Liver (tissue), 8 donors: ENCODE measurements at regions not wholly inside any gene's neighbourhood (a gene's known extent, or its start where the extent isn't known, plus 50 kb on each side); places are given as distances from the start of the nearest gene placed in this dataset.

Source experiments
- DNase-seq: peaks from one replicate; pipeline ENCODE4 v3.0.0-alpha.2; 2017; ENCODE audit warnings: low spot score
- H3K27ac ChIP-seq, 2 donors: one replicate each; pipeline ENCODE4 v1.7.0; 2013; ENCODE audit warnings: inconsistent platforms in 2 of 2, low read length in 2 of 2, control low read depth in 1 of 2, low read depth in 1 of 2, mild to moderate bottlenecking in 1 of 2
- H3K27me3 ChIP-seq, 4 donors: one replicate each; pipeline versions ENCODE4 v1.6.1 to v1.7.0; 2013; ENCODE audit warnings: low read length in 3 of 4, inconsistent platforms in 1 of 4, mild to moderate bottlenecking in 1 of 4, moderate library complexity in 1 of 4; ENCODE audit not compliant: control insufficient read depth in 4 of 4, insufficient read depth in 4 of 4
- H3K36me3 ChIP-seq, 4 donors: one replicate each; pipeline versions ENCODE4 v1.6.1 to v1.7.0; 2013; ENCODE audit warnings: low read length in 3 of 4, mild to moderate bottlenecking in 3 of 4, low read depth in 1 of 4, moderate library complexity in 1 of 4; ENCODE audit not compliant: control insufficient read depth in 4 of 4, insufficient read depth in 3 of 4
- H3K4me1 ChIP-seq, 4 donors: one replicate each; pipeline versions ENCODE4 v1.6.1 to v1.7.0; 2013; ENCODE audit warnings: low read length in 3 of 4, mild to moderate bottlenecking in 3 of 4, moderate library complexity in 1 of 4; ENCODE audit not compliant: control insufficient read depth in 4 of 4, insufficient read depth in 4 of 4
- H3K4me3 ChIP-seq, 3 donors: one replicate each; pipeline versions ENCODE4 v1.6.1 to v1.7.0; 2013; ENCODE audit warnings: low read length in 3 of 3, control low read depth in 1 of 3, low read depth in 1 of 3, mild to moderate bottlenecking in 1 of 3
- H3K9ac ChIP-seq, 2 donors: one replicate each; pipeline ENCODE4 v1.7.0; 2013; ENCODE audit warnings: low read length in 2 of 2, mild to moderate bottlenecking in 2 of 2, moderate library complexity in 2 of 2, control low read depth in 1 of 2, low read depth in 1 of 2
- H3K9me3 ChIP-seq, 4 donors: one replicate each; pipeline versions ENCODE4 v1.6.1 to v1.7.0; 2013; ENCODE audit warnings: low read length in 3 of 4; ENCODE audit not compliant: control insufficient read depth in 4 of 4
- ATF3 ChIP-seq: IDR thresholded peaks from 2 replicates; pipeline ENCODE4 v1.6.1; 2016; ENCODE audit warnings: antibody characterized with exemption
- CTCF ChIP-seq: fragments of 150-350 bp; IDR thresholded peaks from 2 replicates; pipeline ENCODE4 v1.5.1; 2017; ENCODE audit warnings: improper control_type of control experiment, low read depth, low read length; ENCODE audit not compliant: missing input control
- EGR1 ChIP-seq, 2 donors: IDR thresholded peaks; 2 replicates each; pipeline ENCODE4 v1.6.1; 2016 to 2018; ENCODE audit warnings: antibody characterized with exemption in 2 of 2, low read depth in 2 of 2
- FOXA1 ChIP-seq: IDR thresholded peaks from 2 replicates; pipeline ENCODE4 v1.6.1; 2016; ENCODE audit warnings: antibody characterized with exemption
- FOXA2 ChIP-seq: IDR thresholded peaks from 2 replicates; pipeline ENCODE4 v1.6.1; 2016; ENCODE audit warnings: antibody characterized with exemption
- GABPA ChIP-seq, 2 donors: IDR thresholded peaks in 1 of 2; conservative IDR thresholded peaks in 1 of 2; 2 replicates each; pipeline ENCODE4 v1.6.1; 2016; ENCODE audit warnings: antibody characterized with exemption in 2 of 2, mild to moderate bottlenecking in 1 of 2, moderate library complexity in 1 of 2
- HNF4A ChIP-seq, 2 donors: conservative IDR thresholded peaks; 2 replicates each; pipeline ENCODE4 v1.6.1; 2016; ENCODE audit warnings: antibody characterized with exemption in 2 of 2, mild to moderate bottlenecking in 2 of 2
- HNF4G ChIP-seq: IDR thresholded peaks from 2 replicates; pipeline ENCODE4 v1.6.1; 2016; ENCODE audit warnings: antibody characterized with exemption
- MAX ChIP-seq: IDR thresholded peaks from 2 replicates; pipeline ENCODE4 v1.6.1; 2016; ENCODE audit warnings: antibody characterized with exemption
- NR2F2 ChIP-seq: IDR thresholded peaks from 2 replicates; pipeline ENCODE4 v1.6.1; 2016; ENCODE audit warnings: antibody characterized with exemption
- RAD21 ChIP-seq, 2 donors: IDR thresholded peaks; 2 replicates each; pipeline ENCODE4 v1.6.1; 2016; ENCODE audit warnings: antibody characterized with exemption in 2 of 2, mild to moderate bottlenecking in 2 of 2
- RXRA ChIP-seq, 2 donors: IDR thresholded peaks; 2 replicates each; pipeline ENCODE4 v1.6.1; 2017 to 2018; ENCODE audit warnings: antibody characterized with exemption in 2 of 2, mild to moderate bottlenecking in 1 of 2
- SP1 ChIP-seq: IDR thresholded peaks from 2 replicates; pipeline ENCODE4 v1.6.1; 2018; ENCODE audit warnings: antibody characterized with exemption, mild to moderate bottlenecking
- TAF1 ChIP-seq: conservative IDR thresholded peaks from 2 replicates; pipeline ENCODE4 v1.6.1; 2016; ENCODE audit warnings: antibody characterized with exemption, mild to moderate bottlenecking
- YY1 ChIP-seq: IDR thresholded peaks from 2 replicates; pipeline ENCODE4 v1.6.1; 2016; ENCODE audit warnings: antibody characterized with exemption, mild to moderate bottlenecking
- WGBS: extraction: QIAGEN DNeasy Blood & Tissue Kit; methylation state at CpG from one replicate; pipeline ENCODE4 v1.1.7; 2013; 5-methylcytosine and 5-hydroxymethylcytosine counted together
- TF ChIP-seq, protein P1 (sequence below): IDR thresholded peaks from 2 replicates; pipeline ENCODE4 v1.6.1; 2016; ENCODE audit warnings: antibody characterized with exemption
- donor health status: healthy.
- donor health status: healthy.
- donor health status: healthy.
- donor health status: healthy.
- donor health status: healthy.

- TF ChIP-seq SP1: no peak
These were observed 510.5 kb upstream of the AGA start (continued) for GRCh38 chr4:177952723-177953122.

DNA sequence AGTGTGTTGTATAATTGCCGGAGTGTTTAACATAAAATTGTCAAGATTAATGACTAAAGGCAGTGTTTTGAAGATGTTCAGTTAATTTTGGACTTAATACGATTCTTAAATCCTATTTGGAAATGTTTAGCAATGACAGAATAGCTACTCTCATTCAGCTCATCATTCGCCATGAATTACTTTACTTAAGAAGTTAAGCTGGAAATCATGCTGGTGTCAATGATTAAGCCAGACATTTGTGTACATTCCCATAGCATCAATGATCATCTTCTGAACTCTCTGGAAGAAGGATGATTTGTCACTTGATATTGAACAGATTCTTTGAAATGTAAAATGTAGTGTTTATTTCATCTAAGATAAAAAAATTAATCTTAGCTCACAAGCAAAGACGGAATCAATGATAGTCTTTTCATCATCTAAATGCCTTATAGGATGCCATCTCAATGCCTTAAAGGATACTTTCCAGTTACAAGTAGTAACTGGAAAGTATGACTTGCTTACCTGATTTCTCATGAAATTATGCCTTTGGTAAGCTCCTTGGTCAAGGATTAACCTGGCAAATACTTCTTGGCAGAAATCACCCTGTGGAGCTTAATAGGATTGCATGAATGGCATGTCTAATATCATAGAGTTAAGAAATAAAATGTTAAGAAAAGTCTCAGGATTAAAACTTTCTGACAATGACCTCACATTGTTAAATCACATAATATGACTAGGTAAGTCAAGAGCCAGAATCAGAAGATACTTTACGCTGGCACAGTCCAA, 515.5 kb upstream of the AGA start:
- Histone ChIP-seq H3K4me1 (no peaks in the 10 kb centered on the region), H3K4me3 (no peak overlapping the region), H3K27me3 (no peaks in the 10 kb centered on the region), H3K9ac (no peak overlapping the region), H3K36me3 (no peaks in the 10 kb centered on the region), H3K9me3 (no peaks in the 10 kb centered on the region), H3K27ac (no peak overlapping the region)
- WGBS: 77% methylated on average over 5 of the region's 5 CpGs
- no peak for DNase-seq
- TF ChIP-seq, protein P1, sequence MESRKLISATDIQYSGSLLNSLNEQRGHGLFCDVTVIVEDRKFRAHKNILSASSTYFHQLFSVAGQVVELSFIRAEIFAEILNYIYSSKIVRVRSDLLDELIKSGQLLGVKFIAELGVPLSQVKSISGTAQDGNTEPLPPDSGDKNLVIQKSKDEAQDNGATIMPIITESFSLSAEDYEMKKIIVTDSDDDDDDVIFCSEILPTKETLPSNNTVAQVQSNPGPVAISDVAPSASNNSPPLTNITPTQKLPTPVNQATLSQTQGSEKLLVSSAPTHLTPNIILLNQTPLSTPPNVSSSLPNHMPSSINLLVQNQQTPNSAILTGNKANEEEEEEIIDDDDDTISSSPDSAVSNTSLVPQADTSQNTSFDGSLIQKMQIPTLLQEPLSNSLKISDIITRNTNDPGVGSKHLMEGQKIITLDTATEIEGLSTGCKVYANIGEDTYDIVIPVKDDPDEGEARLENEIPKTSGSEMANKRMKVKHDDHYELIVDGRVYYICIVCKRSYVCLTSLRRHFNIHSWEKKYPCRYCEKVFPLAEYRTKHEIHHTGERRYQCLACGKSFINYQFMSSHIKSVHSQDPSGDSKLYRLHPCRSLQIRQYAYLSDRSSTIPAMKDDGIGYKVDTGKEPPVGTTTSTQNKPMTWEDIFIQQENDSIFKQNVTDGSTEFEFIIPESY: no peak
- TF ChIP-seq EGR1 (IDR thresholded peaks at IDR 0.05; ENCODE audit: low read depth in 2 of 2) (no peak), GABPA (IDR thresholded peaks at IDR 0.05 in 1 of 2, conservative IDR thresholded peaks at IDR 0.05 in 1 of 2) (no peak), RXRA (IDR thresholded peaks at IDR 0.05) (no peak), FOXA1 (no peak), HNF4G (no peak), NR2F2 (no peak)

DNA sequence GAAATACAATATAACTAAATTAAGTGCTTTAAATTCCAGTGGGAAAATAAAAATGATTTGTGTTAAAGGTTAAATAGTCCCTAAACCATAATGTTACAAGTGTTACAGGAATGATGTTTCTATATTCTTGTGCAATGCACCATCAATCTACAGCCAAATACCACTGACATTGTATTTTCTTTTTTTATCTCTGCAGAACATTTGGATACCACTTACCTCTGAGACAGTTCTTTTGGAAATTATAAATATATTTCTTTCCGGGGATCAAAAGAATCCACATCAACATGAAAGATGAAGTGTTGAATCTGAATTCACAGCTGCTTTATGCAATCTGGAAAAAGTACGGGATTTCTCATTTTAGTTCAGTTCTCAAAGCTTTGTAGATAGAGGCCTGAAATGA, 518.3 kb upstream of the AGA start:
- H3K4me1 ChIP-seq: no peaks in the 10 kb centered on the region
- H3K9ac ChIP-seq: no peak overlapping the region
- TF ChIP-seq CTCF: no peak
- TF ChIP-seq TAF1: no peak
- TF ChIP-seq RAD21 (IDR thresholded peaks at IDR 0.05): no peak
- TF ChIP-seq GABPA (IDR thresholded peaks at IDR 0.05 in 1 of 2, conservative IDR thresholded peaks at IDR 0.05 in 1 of 2): no peak
- no peak for TF ChIP-seq SP1
- TF ChIP-seq FOXA1: no peak
- no peak for TF ChIP-seq HNF4G
- TF ChIP-seq MAX: no peak
- no peak for TF ChIP-seq HNF4A (conservative IDR thresholded peaks at IDR 0.05)
- no peak for TF ChIP-seq ATF3
- TF ChIP-seq FOXA2: no peak
- TF ChIP-seq EGR1 (IDR thresholded peaks at IDR 0.05; ENCODE audit: low read depth in 2 of 2): no peak
- TF ChIP-seq NR2F2: no peak
- TF ChIP-seq YY1: no peak
- no peak for TF ChIP-seq RXRA (IDR thresholded peaks at IDR 0.05)
- TF ChIP-seq, protein P1: no peak
- no peaks in the 10 kb centered on the region for H3K36me3 ChIP-seq
- 81% methylated on average over 2 of the region's 2 CpGs for WGBS
- H3K27me3 ChIP-seq: no peaks in the 10 kb centered on the region
- no peak for DNase-seq
- no peak overlapping the region for H3K4me3 ChIP-seq
- no peak overlapping the region for H3K27ac ChIP-seq
- H3K9me3 ChIP-seq: no peaks in the 10 kb centered on the region
